GM12878 (cell line): ENCODE measurements at regions not wholly inside any gene's neighbourhood (a gene's known extent, or its start where the extent isn't known, plus 50 kb on each side); places are given as distances from the start of the nearest gene placed in this dataset.

Experiments
- POU2F2 ChIP-seq: IDR thresholded peaks from 3 replicates; pipeline ENCODE4 v1.6.1; 2011; ENCODE audit warnings: low read depth, mild to moderate bottlenecking, low read length, borderline replicate concordance
- SMARCA5 ChIP-seq: fragments of 450-650 bp; IDR thresholded peaks from 2 replicates; pipeline ENCODE4 v1.6.1; 2017; ENCODE audit warnings: mild to moderate bottlenecking

DNA sequence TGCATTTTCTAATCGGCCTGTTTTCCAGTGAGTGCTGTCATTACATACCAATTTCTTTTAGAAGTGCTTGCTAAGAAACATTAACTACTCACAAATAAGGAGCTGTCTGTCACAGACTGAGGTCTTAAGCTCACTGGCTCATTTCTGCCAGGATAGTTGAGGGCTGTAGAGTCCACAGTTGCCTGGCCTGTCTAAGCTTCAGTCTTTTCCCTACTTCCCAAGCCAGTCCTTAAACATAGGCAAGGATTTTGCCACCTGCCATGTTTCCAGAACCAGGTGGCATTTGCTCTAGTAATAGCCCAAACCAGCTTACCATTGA is 84.7 kb downstream of the LINC00237 start:
- no peak for TF ChIP-seq POU2F2
- no peak for TF ChIP-seq SMARCA5
